ENCODE measurements at regions not wholly inside any gene's neighbourhood (a gene's known extent, or its start where the extent isn't known, plus 50 kb on each side); places are given as distances from the start of the nearest gene placed in this dataset.

- H4K20me1 ChIP-seq (ENCODE audit: insufficient read depth): no peaks in the 10 kb centered on the region
- H2AFZ ChIP-seq (ENCODE audit: low read depth): no peak overlapping the region
- H3K27ac ChIP-seq: no peak overlapping the region
- H3K79me2 ChIP-seq (ENCODE audit: insufficient read depth, low read depth): no peaks in the 10 kb centered on the region
- no peak for TF ChIP-seq CTCF (conservative IDR thresholded peaks at IDR 0.05; ENCODE audit: low read depth, low read length)
- H3K4me2 ChIP-seq: no peak overlapping the region
- no peaks in the 10 kb centered on the region for H3K27me3 ChIP-seq (ENCODE audit: insufficient read depth, low read depth)
- H3K4me3 ChIP-seq (IDR thresholded peaks at IDR 0.05; ENCODE audit: insufficient read depth, low read depth, low read length): no peak overlapping the region
- no peaks in the 10 kb centered on the region for H3K36me3 ChIP-seq (ENCODE audit: insufficient read depth)
- H3K9ac ChIP-seq: no peak overlapping the region
- no peaks in the 10 kb centered on the region for H3K4me1 ChIP-seq (ENCODE audit: low read depth, poor library complexity, severe bottlenecking)
Measured at GRCh38 chr5:44719856-44720255, 88.9 kb upstream of the MRPS30 start.

GRCh38 chr5:44714871-44715561, 93.7 kb upstream of the MRPS30 start:
- no peak overlapping the region for H3K4me3 ChIP-seq (IDR thresholded peaks at IDR 0.05; ENCODE audit: insufficient read depth, low read depth, low read length)
- H3K36me3 ChIP-seq (ENCODE audit: insufficient read depth): no peaks in the 10 kb centered on the region
- no peaks in the 10 kb centered on the region for H3K4me1 ChIP-seq (ENCODE audit: low read depth, poor library complexity, severe bottlenecking)
- no peaks in the 10 kb centered on the region for H4K20me1 ChIP-seq (ENCODE audit: insufficient read depth)
- H3K27ac ChIP-seq: no peak overlapping the region
- H3K79me2 ChIP-seq (ENCODE audit: insufficient read depth, low read depth): no peaks in the 10 kb centered on the region
- no peak overlapping the region for H2AFZ ChIP-seq (ENCODE audit: low read depth)
- no peak overlapping the region for H3K4me2 ChIP-seq
- no peak overlapping the region for H3K9ac ChIP-seq
- TF ChIP-seq CTCF (conservative IDR thresholded peaks at IDR 0.05; ENCODE audit: low read depth, low read length): no peak
- no peaks in the 10 kb centered on the region for H3K27me3 ChIP-seq (ENCODE audit: insufficient read depth, low read depth)

- Histone ChIP-seq H3K27ac (no peak overlapping the region), H3K36me3 (ENCODE audit: insufficient read depth) (no peaks in the 10 kb centered on the region), H3K4me1 (ENCODE audit: low read depth, poor library complexity, severe bottlenecking) (no peaks in the 10 kb centered on the region), H3K79me2 (ENCODE audit: insufficient read depth, low read depth) (no peaks in the 10 kb centered on the region), H2AFZ (ENCODE audit: low read depth) (no peak overlapping the region), H3K4me2 (no peak overlapping the region), H3K27me3 (ENCODE audit: insufficient read depth, low read depth) (no peaks in the 10 kb centered on the region), H3K4me3 (IDR thresholded peaks at IDR 0.05; ENCODE audit: insufficient read depth, low read depth, low read length) (no peak overlapping the region), H4K20me1 (ENCODE audit: insufficient read depth) (no peaks in the 10 kb centered on the region), H3K9ac (no peak overlapping the region)
- no peak for TF ChIP-seq CTCF (conservative IDR thresholded peaks at IDR 0.05; ENCODE audit: low read depth, low read length)
Measured at GRCh38 chr5:44713446-44713845, 95.3 kb upstream of the MRPS30 start.

- TF ChIP-seq CTCF (conservative IDR thresholded peaks at IDR 0.05; ENCODE audit: low read depth, low read length): no peak
- H3K4me3 ChIP-seq (IDR thresholded peaks at IDR 0.05; ENCODE audit: insufficient read depth, low read depth, low read length): no peak overlapping the region
- H3K27ac ChIP-seq: no peak overlapping the region
- no peak overlapping the region for H3K9ac ChIP-seq
- H3K27me3 ChIP-seq (ENCODE audit: insufficient read depth, low read depth): no peaks in the 10 kb centered on the region
- H2AFZ ChIP-seq (ENCODE audit: low read depth): no peak overlapping the region
- H3K4me2 ChIP-seq: no peak overlapping the region
- H3K36me3 ChIP-seq (ENCODE audit: insufficient read depth): no peaks in the 10 kb centered on the region
- H4K20me1 ChIP-seq (ENCODE audit: insufficient read depth): no peaks in the 10 kb centered on the region
- no peaks in the 10 kb centered on the region for H3K79me2 ChIP-seq (ENCODE audit: insufficient read depth, low read depth)
- H3K4me1 ChIP-seq (ENCODE audit: low read depth, poor library complexity, severe bottlenecking): no peaks in the 10 kb centered on the region
Measured at GRCh38 chr5:44711901-44712300, 96.8 kb upstream of the MRPS30 start.

Measured in KMS-11 (cell line).